Stimulated activated CD4-positive, alpha-beta T cell treated with anti-CD3 and anti-CD28 coated beads, Interleukin-1b, Interleukin-23, amount 100 ng/mL, for 24 hours (primary cell): ENCODE measurements at regions not wholly inside any gene's neighbourhood (a gene's known extent, or its start where the extent isn't known, plus 50 kb on each side); places are given as distances from the start of the nearest gene placed in this dataset.

Experiments
- DNase-seq, 4 experiments: peaks; one replicate each; pipeline ENCODE4 v3.0.0-alpha.2; 2020; ENCODE audit warnings: low read depth in 4 of 4, low spot score in 1 of 4

- no peak for DNase-seq
Measured at GRCh38 chr22:22042599-22043295, 60.2 kb upstream of the TOP3B start.

- DNase-seq: no peak
Measured at GRCh38 chr22:22042009-22042408, 59.4 kb upstream of the TOP3B start.

DNA sequence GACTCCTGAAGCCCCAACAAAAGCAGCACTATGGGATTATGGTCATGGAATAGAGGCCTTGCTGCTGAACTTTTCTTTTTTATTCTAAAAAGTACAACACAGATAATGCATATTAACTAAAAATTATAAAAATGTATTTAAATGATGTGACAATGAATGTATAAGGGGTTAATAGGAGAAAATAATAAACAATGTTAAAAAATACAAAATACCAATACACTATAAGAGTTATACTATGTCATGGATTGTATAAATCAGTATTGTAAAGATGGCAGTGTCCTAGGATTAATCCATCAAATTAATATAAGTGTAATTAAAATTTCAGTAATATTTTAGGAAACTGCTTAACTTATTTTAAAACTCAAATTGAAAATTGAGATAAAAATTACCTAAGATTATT is 58.3 kb upstream of the TOP3B start:
- DNase-seq: no peak

- no peak for DNase-seq
Measured at GRCh38 chr22:22040472-22040871, 57.9 kb upstream of the TOP3B start.

- DNase-seq: no peak
Measured at GRCh38 chr22:22039286-22040074, 56.9 kb upstream of the TOP3B start.

- no peak for DNase-seq
Measured at GRCh38 chr22:22038178-22038880, 55.7 kb upstream of the TOP3B start.

DNA sequence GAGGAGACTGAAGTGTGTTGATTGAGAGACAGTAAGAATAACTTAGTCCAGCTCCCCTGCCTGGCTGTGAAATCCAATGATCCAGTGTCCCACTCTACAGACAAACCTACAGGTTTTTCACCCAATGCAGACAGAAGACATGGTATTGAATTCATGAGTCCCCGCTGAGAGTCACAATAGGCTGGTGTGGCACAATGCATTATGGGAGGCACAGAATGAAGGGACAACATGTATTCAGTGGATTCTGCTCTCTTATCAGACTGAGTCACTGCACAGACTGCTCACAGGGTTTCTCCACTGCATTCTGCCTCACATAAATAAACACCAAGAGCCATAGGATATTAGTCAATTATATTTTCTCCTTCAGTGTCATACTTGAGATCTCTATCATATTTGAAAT is 55.2 kb upstream of the TOP3B start:
- DNase-seq: no peak

DNA sequence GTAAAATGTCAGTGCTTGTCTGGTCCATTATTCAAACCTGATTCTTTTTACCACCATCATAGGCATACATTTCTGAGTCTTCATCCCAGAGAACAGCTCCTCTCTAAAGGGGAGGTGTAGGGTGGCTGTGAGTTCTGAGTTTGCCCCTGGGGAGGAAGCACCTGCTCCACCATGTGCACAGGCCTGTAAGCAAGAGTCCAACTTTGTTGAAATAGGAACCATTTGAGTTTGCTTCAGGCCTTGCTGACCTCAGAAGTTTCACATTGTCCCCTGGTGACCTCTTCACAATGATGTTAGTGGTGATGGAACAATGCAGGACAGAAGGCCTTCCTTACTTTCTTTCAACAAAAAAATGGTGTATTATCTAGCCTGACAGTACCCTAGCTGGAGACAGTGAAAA is 54.6 kb upstream of the TOP3B start:
- DNase-seq: no peak

GRCh38 chr22:22036588-22036987 is 54.0 kb upstream of the TOP3B start:
- no peak for DNase-seq

DNA sequence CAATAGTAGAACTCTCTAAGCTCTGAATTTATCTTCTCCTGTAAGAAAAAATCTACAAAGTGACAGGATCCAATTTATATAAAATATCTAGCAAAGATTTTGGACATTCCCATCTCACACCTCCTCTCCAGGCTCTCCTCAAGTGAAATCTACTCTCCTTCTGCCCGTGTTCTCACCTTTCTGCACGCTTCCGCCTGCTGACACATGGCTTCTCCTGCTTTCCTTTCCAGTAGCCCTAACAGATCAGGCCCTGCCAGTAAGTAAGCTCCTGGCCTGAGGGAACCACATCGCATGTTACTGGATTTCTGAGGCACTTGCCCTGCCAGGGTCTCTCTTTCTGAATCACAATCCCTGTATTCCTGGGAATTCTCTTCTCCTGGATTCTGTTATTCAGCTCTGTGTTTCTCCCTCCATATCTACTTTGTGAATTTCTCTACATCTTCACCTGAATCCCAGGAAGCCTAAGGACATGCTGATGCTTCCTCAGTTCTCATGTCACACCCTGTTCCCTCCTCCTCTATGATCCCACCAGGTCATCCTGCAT is 53.3 kb upstream of the TOP3B start:
- DNase-seq: no peak

GRCh38 chr22:22035203-22035602 is 52.6 kb upstream of the TOP3B start:
- no peak for DNase-seq

DNA sequence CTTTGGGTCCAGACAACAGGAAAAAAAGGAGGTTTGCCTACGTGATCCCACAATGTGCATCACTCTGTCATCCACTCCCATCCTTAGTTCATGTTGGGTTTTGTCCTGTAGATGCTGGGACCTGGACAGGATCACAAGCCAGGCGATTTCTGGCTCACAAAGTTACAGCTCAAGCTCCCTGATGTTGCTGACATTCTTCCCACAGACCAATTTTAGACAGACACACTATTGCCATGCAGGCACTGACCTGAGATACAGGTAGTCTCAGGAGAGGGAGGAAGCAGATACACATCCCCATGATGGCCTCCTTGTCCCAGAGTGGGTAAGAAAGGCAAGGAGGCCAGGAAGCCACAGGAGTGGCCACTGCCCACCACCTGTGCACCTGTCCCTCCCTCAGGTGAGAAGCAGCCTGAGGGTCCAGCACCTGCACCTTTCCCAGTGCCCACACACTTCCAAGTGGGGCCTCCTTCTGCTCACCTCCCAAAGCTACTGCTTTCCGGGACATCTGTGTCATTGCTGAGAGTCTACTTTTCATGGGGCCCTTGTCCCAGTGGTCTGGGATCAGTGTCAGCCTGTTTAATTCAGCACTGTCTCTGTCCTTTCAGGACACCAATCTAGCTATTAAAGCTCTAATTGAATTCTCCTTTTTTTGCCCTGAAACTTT is 52.0 kb upstream of the TOP3B start:
- no peak for DNase-seq

- DNase-seq: no peak
Measured at GRCh38 chr22:22033803-22034468, 51.3 kb upstream of the TOP3B start.

- no peak for DNase-seq
Measured at GRCh38 chr22:22032906-22033802, 50.6 kb upstream of the TOP3B start.

DNA sequence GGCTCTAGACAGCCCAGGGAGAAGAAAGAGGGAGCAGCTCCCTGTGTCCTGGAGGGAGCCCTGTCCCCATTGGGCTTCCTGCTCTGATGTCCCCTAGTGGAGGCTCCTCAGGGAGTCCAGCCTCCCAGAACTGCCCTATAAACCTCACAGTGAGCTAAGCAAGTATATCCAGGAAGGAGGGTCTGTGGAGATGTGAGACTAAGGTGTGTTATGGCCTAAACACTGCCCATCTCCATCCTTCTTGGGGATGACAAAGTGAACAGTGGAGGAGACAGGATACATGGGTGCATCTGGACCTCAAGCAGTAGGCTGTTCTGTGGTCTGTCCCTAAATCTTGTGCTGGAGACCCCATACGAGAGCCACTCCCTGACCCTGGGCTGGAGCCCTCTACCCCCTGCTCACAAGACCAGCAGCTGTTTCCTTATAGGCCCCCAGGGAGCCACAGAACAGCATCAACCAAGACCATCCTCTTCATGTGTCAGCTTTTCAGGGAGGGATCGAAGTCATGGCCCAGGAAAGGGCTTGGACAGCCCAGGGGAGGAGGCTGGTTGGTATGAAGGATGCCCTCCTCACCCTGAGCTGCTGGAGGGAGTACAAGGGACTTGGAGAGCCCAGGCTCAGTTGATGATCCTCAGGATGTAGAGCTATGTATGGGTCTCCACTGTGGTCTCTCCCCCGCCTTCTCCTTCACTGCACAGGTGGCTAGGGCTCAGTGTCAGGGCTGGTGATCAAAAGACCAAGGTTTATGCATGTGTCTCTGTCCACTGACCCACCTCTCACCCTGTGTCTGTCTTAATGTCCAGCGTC is 49.7 kb upstream of the TOP3B start:
- DNase-seq: no peak
